GM12865 (cell line): ENCODE measurements at regions not wholly inside any gene's neighbourhood (a gene's known extent, or its start where the extent isn't known, plus 50 kb on each side); places are given as distances from the start of the nearest gene placed in this dataset.

Experiments
- DNase-seq: peaks from one replicate; pipeline ENCODE4 v3.0.0; 2010; ENCODE audit warnings: low read depth
- H3K4me3 ChIP-seq: 2 replicates; pipeline ENCODE4 v1.5.1; 2011; ENCODE audit warnings: mild to moderate bottlenecking, low read depth, low read length, control low read depth
- TF ChIP-seq, protein P1 (sequence below): IDR thresholded peaks from 2 replicates; pipeline ENCODE4 v1.5.1; 2011; ENCODE audit warnings: low read length, control low read depth, low read depth, inconsistent platforms; ENCODE audit not compliant: insufficient read depth; ENCODE audit errors: missing control alignments

- TF ChIP-seq, protein P1, sequence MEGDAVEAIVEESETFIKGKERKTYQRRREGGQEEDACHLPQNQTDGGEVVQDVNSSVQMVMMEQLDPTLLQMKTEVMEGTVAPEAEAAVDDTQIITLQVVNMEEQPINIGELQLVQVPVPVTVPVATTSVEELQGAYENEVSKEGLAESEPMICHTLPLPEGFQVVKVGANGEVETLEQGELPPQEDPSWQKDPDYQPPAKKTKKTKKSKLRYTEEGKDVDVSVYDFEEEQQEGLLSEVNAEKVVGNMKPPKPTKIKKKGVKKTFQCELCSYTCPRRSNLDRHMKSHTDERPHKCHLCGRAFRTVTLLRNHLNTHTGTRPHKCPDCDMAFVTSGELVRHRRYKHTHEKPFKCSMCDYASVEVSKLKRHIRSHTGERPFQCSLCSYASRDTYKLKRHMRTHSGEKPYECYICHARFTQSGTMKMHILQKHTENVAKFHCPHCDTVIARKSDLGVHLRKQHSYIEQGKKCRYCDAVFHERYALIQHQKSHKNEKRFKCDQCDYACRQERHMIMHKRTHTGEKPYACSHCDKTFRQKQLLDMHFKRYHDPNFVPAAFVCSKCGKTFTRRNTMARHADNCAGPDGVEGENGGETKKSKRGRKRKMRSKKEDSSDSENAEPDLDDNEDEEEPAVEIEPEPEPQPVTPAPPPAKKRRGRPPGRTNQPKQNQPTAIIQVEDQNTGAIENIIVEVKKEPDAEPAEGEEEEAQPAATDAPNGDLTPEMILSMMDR = no peak
- H3K4me3 ChIP-seq = no peak overlapping the region
- no peak for DNase-seq
Measured at GRCh38 chr6:44641344-44642031, 254.0 kb downstream of the CDC5L start.

DNA sequence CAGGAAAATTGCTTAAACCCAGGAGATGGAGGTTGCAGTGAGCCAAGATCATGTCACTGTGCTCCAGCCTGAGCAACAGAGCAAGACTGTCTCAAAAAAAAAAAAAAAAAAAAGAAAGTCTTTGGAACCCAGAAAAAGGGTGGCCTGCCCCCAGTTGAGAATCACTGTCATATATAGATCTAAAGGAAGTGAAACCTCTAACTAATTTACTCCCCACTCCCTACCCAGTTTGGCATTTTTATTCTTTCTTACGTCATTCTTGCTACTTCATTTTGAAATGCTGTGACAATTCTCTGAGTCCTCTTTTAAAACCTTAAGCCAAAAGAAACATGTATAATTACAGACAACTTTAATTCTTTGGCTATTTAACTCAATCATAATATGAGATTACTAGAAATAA is 254.8 kb downstream of the CDC5L start:
- DNase-seq = no peak
- TF ChIP-seq, protein P1 = no peak
- H3K4me3 ChIP-seq = no peak overlapping the region

GRCh38 chr6:44642870-44643522 is 255.5 kb downstream of the CDC5L start:
- peak; percentile 18 for DNase-seq
- H3K4me3 ChIP-seq = no peak overlapping the region
- TF ChIP-seq, protein P1 = no peak

DNA sequence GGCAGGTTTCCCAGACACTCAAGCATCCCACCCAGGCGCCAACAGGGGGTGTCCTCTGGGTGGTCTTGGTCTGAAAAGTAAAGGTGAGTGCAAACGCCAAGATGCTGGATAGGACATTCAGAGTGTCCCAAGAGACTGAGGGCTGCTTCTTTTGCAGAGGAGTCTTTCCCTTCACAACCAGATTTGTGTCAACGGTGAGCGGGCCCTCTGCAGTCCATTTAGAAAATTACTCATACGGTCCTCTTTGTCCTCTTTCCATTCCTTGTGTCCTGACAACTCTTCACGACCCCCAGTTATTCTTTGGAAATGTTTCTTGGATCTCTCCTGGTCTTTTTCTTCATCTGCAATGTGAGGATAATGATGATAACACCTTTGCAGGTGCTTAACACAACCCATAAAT is 257.8 kb downstream of the CDC5L start:
- TF ChIP-seq, protein P1 = peak; percentile 8
- peak; percentile 18 for DNase-seq
- no peak overlapping the region for H3K4me3 ChIP-seq

- no peak for DNase-seq
- TF ChIP-seq, protein P1 = no peak
- no peak overlapping the region for H3K4me3 ChIP-seq
Measured at GRCh38 chr6:44646355-44646754, 258.8 kb downstream of the CDC5L start.

DNA sequence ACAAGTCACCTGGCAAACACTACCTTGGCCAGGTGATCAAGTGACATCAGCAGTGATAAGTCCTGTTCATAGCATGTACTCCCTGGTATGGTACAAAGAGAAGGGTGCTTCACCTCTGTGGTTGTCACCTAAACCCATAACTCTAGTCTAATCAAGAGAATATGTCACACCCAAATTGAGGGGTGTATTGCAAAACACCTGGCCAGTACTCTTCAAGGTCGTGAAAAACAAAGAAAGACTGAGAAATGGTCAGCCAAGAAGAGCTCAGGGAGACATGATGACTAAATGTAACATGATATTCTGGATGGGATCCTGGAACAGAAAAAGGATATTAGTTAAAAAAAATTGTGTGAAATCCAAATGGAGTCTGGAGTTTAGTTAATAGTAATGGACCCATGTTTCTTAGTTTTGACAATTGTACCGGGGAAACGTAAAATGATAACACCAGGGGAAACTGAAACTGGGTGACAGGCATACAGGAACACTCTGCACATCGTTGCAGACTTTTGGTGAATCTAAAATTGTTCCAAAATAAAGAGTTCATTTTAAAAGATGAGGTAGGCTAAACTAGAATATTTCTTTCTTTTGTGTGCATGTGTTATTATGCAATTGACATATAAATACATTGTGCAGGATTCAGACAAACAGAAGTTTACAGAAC is 262.0 kb downstream of the CDC5L start:
- H3K4me3 ChIP-seq = no peak overlapping the region
- TF ChIP-seq, protein P1 = no peak
- DNase-seq = no peak
